A549 (cell line): ENCODE measurements at regions not wholly inside any gene's neighbourhood (a gene's known extent, or its start where the extent isn't known, plus 50 kb on each side); places are given as distances from the start of the nearest gene placed in this dataset.
"Not testable (repeated sequence)": the region's sequence is repeated elsewhere in the genome, so short reads cannot be mapped to it uniquely, and the experiment has no call there.

ENCODE experiments used
- ATAC-seq, 2 experiments: fragments of 200-7000 bp in 1 of 2; fragments of >200 bp in 1 of 2; cut with Nextera tagmentation in 1 of 2; cut with Tn5 transposase in 1 of 2; 3 replicates each; pipeline versions ENCODE4 v1.8.0 to v1.9.1; 2018 to 2020; ENCODE audit warnings: mild to moderate bottlenecking in 1 of 2, moderate library complexity in 1 of 2
- CTCF ChIA-PET: fragments of 300-600 bp; sonication (Branson Sonifier 250); formaldehyde crosslinking; extraction: SDS; loops from one replicate; lab custom pipeline; 2021; ENCODE audit warnings: antibody characterized with exemption, inconsistent platforms; lab: Yijun Ruan, JAX
- POLR2A ChIA-PET: fragments of 350-600 bp; formaldehyde crosslinking; extraction: SDS; loops from one replicate; lab custom pipeline; 2021; ENCODE audit warnings: antibody characterized with exemption, inconsistent platforms; lab: Yijun Ruan, JAX
- DNase-seq, 2 experiments: peaks; one replicate each; pipeline versions ENCODE4 v3.0.0 to v3.0.0-alpha.2; 2011 to 2016; ENCODE audit warnings: low read depth in 1 of 2, low spot score in 1 of 2
- FAIRE-seq: peaks from 2 replicates; lab custom pipeline; 2011; peaks lifted over from hg19 to GRCh38; lab: Jason Lieb, UNC
- H3K27ac ChIP-seq, 2 experiments: fragments of >200 bp; sonication (Bioruptor Twin); formaldehyde crosslinking; 3 replicates each; pipeline ENCODE4 v1.5.1; 2016 to 2017
- H3K4me1 ChIP-seq: fragments of >200 bp; sonication (Bioruptor Twin); formaldehyde crosslinking; 3 replicates; pipeline ENCODE4 v1.6.1; 2016
- H3K4me2 ChIP-seq: fragments of >200 bp; sonication (Bioruptor Twin); formaldehyde crosslinking; 3 replicates; pipeline ENCODE4 v1.6.1; 2016
- H3K4me3 ChIP-seq: fragments of >200 bp; sonication (Bioruptor Twin); formaldehyde crosslinking; 3 replicates; pipeline ENCODE4 v1.5.1; 2016
- H3K9me3 ChIP-seq: fragments of >200 bp; sonication (Bioruptor Twin); formaldehyde crosslinking; 3 replicates; pipeline ENCODE4 v1.6.1; 2016
- CHD2 ChIP-seq: fragments of 150-350 bp; IDR thresholded peaks from 2 replicates; pipeline ENCODE4 v1.6.1; 2014; ENCODE audit warnings: low read length; ENCODE audit not compliant: partially characterized antibody
- CHD4 ChIP-seq: fragments of 200-600 bp; sonication (generic); IDR thresholded peaks from 2 replicates; pipeline ENCODE4 v1.6.1; 2016; ENCODE audit warnings: antibody characterized with exemption, mild to moderate bottlenecking, borderline replicate concordance
- EHF ChIP-seq: fragments of 250-450 bp; sonication (Bioruptor Pico); IDR thresholded peaks from 2 replicates; pipeline ENCODE4 v1.5.0; 2020; ENCODE audit warnings: mild to moderate bottlenecking
- EP300 ChIP-seq, 2 experiments: fragments of >200 bp; sonication (Bioruptor Twin); formaldehyde crosslinking; IDR thresholded peaks; 2 replicates in 1 of 2; 3 replicates in 1 of 2; pipeline ENCODE4 v1.6.1; 2016 to 2017
- FOSB ChIP-seq: fragments of 250-450 bp; sonication (Bioruptor Pico); IDR thresholded peaks from 2 replicates; pipeline ENCODE4 v1.5.0; 2020; ENCODE audit warnings: mild to moderate bottlenecking, moderate library complexity
- FOSL2 ChIP-seq, 2 experiments: fragments of 450-650 bp in 1 of 2; fragments of >200 bp in 1 of 2; sonication (Bioruptor Twin) in 1 of 2; formaldehyde crosslinking; IDR thresholded peaks; 2 replicates each; pipeline versions ENCODE4 v1.5.0 to v1.6.1; 2016 to 2020; ENCODE audit warnings: mild to moderate bottlenecking in 1 of 2, moderate library complexity in 1 of 2
- HOXA7 ChIP-seq: fragments of 250-450 bp; sonication (Bioruptor Pico); IDR thresholded peaks from 2 replicates; pipeline ENCODE4 v1.5.0; 2020; ENCODE audit warnings: mild to moderate bottlenecking, moderate library complexity
- KDM5A ChIP-seq: fragments of 200-600 bp; sonication (generic); IDR thresholded peaks from 2 replicates; pipeline ENCODE4 v1.6.1; 2016; ENCODE audit warnings: antibody characterized with exemption, mild to moderate bottlenecking
- MAZ ChIP-seq: fragments of 150-350 bp; IDR thresholded peaks from 2 replicates; pipeline ENCODE4 v1.6.1; 2014; ENCODE audit warnings: antibody characterized with exemption, low read depth, low read length, borderline replicate concordance
- MYC ChIP-seq: IDR thresholded peaks from 2 replicates; pipeline ENCODE4 v1.6.1; 2012; ENCODE audit warnings: mild to moderate bottlenecking, inconsistent platforms, low read length, improper control_type of control experiment, borderline replicate concordance
- PHF8 ChIP-seq: fragments of 200-600 bp; sonication (generic); IDR thresholded peaks from 2 replicates; pipeline ENCODE4 v1.6.1; 2016; ENCODE audit warnings: low read depth, mild to moderate bottlenecking, antibody characterized with exemption, moderate library complexity, borderline replicate concordance
- RAD21 ChIP-seq, 2 experiments: fragments of >200 bp in 1 of 2; sonication (Bioruptor Twin) in 1 of 2; formaldehyde crosslinking in 1 of 2; IDR thresholded peaks in 1 of 2; conservative IDR thresholded peaks in 1 of 2; 2 replicates in 1 of 2; 3 replicates in 1 of 2; pipeline ENCODE4 v1.6.1; 2012 to 2018; ENCODE audit warnings: inconsistent platforms in 1 of 2
- SREBF2 ChIP-seq: fragments of 450-650 bp; IDR thresholded peaks from 2 replicates; pipeline ENCODE4 v1.6.1; 2014; ENCODE audit warnings: mild to moderate bottlenecking, moderate library complexity
- TP53 ChIP-seq: fragments of 250-450 bp; sonication (Bioruptor Pico); IDR thresholded peaks from 2 replicates; pipeline ENCODE4 v1.5.0; 2021; ENCODE audit warnings: mild to moderate bottlenecking, moderate library complexity
- ZC3H11A ChIP-seq: fragments of 450-650 bp; IDR thresholded peaks from 2 replicates; pipeline ENCODE4 v1.6.1; 2014; ENCODE audit warnings: antibody characterized with exemption, mild to moderate bottlenecking
- ZFP36 ChIP-seq: fragments of 450-650 bp; IDR thresholded peaks from 2 replicates; pipeline ENCODE4 v1.6.1; 2014; ENCODE audit warnings: borderline replicate concordance; ENCODE audit not compliant: partially characterized antibody
- ZSCAN20 ChIP-seq: fragments of 250-450 bp; sonication (Bioruptor Pico); IDR thresholded peaks from 2 replicates; pipeline ENCODE4 v1.8.0; 2022; ENCODE audit warnings: mild to moderate bottlenecking, moderate library complexity
- WGBS: methylation state at CpG from one replicate; pipeline ENCODE4 v1.1.6; 2017; ENCODE audit errors: missing lambda C conversion rate; 5-methylcytosine and 5-hydroxymethylcytosine counted together
- TF ChIP-seq, protein P1 (sequence below): fragments of 250-450 bp; sonication (Bioruptor Pico); IDR thresholded peaks from 2 replicates; pipeline ENCODE4 v1.5.0; 2021; ENCODE audit warnings: mild to moderate bottlenecking, moderate library complexity, borderline replicate concordance
- TF ChIP-seq, protein P2 (sequence below): fragments of 450-650 bp; IDR thresholded peaks from 2 replicates; pipeline ENCODE4 v1.6.1; 2014; ENCODE audit warnings: antibody characterized with exemption
- TF ChIP-seq, protein P3 (sequence below): IDR thresholded peaks from 2 replicates; pipeline ENCODE4 v1.6.1; 2012

DNA sequence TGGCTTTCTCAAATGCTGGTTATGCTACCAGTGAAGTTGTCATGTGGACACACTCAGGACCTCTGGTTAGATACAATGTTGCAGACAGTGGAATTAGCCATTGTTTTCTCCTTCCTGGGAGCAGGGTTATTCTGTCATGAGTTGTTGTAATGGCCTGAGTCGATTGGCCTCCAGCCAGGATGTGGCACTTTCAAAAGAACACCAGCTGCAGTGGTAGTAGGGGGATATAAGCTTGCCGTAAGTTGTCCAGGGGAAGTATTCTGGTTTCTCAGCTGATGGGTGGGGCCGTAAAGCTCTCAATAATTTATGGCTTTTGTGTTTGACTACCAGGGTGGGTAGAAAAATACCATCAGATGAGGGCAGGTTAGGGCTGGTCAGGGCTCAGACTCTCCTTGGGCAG lies 697.5 kb upstream of the GNPDA2 start (continued):
- TF ChIP-seq ZC3H11A: no peak
- TF ChIP-seq EHF (CRISPR knock-in tag): no peak
- TF ChIP-seq MAZ: no peak

DNA sequence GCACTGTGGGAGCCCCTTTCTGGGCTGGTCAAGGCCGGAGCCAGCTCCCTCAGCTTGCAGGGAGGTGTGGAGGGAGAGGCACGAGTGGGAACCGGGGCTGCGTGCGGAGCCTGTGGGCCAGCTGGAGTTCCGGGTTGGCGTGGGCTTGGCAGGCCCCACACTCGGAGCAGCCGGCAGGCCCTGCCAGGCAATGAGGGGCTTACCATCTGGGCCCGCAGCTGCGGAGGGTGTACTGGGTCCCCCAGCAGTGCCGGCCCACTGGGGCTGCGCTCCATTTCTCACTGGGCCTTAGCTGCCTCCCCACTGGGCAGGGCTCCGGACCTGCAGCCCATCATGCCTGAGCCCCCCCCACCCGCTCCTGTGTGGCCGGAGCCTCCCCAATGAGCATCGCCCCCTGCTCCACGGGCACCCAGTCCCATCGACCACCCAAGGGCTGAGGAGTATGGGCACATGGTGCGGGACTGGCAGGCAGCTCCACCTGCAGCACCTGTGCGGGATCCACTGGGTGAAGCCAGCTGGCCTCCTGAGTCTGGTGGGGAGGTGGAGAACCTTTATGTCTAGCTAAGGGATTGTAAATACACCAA lies 693.8 kb upstream of the GNPDA2 start:
- DNase-seq, FAIRE-seq, ATAC-seq, H3K4me1 ChIP-seq, H3K9me3 ChIP-seq, POLR2A ChIA-PET, H3K4me3 ChIP-seq, H3K27ac ChIP-seq, H3K4me2 ChIP-seq, CTCF ChIA-PET: not testable (repeated sequence)
- no CpG with 5 or more reads among the region's 21 CpGs for WGBS

DNA sequence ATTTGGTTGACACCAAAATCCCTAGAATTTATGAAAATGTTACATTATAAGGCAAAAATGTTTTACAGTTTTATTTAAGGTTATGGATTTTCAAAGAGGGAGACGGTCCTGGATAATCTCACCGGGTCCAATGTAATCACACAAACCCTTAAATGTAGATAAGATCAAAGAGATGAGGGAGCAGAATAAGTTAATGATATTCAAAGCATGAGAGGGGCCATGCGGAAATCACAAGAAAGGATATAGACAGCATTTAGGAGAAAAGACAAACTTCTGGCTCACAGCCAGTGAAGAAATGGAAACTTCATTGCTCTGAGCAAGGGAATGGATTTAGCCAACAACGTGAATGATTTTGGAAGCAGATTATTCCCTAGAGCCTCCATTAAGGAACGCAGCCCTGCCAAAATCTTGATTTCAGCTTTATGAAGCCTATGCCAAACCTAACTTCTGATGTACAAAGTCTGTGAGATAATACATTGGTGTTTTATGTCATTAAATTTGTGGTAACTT lies 684.4 kb upstream of the GNPDA2 start:
- Histone ChIP-seq H3K9me3 (no peaks in the 10 kb centered on the region), H3K4me2 (no peak overlapping the region), H3K4me3 (no peak overlapping the region), H3K27ac (no peak overlapping the region), H3K4me1 (no peaks in the 10 kb centered on the region)
- ChIA-PET CTCF (no interaction called here), POLR2A (no interaction called here)
- no peak for ATAC-seq
- FAIRE-seq: no peak
- WGBS: 25% methylated on average over 5 of the region's 5 CpGs
- no peak for TF ChIP-seq KDM5A
- TF ChIP-seq SREBF2: no peak
- TF ChIP-seq, protein P1, sequence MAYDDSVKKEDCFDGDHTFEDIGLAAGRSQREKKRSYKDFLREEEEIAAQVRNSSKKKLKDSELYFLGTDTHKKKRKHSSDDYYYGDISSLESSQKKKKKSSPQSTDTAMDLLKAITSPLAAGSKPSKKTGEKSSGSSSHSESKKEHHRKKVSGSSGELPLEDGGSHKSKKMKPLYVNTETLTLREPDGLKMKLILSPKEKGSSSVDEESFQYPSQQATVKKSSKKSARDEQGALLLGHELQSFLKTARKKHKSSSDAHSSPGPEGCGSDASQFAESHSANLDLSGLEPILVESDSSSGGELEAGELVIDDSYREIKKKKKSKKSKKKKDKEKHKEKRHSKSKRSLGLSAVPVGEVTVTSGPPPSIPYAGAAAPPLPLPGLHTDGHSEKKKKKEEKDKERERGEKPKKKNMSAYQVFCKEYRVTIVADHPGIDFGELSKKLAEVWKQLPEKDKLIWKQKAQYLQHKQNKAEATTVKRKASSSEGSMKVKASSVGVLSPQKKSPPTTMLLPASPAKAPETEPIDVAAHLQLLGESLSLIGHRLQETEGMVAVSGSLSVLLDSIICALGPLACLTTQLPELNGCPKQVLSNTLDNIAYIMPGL (CRISPR knock-in tag): no peak
- TF ChIP-seq, protein P2, sequence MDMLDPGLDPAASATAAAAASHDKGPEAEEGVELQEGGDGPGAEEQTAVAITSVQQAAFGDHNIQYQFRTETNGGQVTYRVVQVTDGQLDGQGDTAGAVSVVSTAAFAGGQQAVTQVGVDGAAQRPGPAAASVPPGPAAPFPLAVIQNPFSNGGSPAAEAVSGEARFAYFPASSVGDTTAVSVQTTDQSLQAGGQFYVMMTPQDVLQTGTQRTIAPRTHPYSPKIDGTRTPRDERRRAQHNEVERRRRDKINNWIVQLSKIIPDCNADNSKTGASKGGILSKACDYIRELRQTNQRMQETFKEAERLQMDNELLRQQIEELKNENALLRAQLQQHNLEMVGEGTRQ: no peak
- no peak for TF ChIP-seq ZSCAN20 (CRISPR knock-in tag)
- TF ChIP-seq CHD2: no peak
- TF ChIP-seq MYC: no peak
- TF ChIP-seq CHD4: no peak
- no peak for TF ChIP-seq EP300 (IDR thresholded peaks at IDR 0.05)
- TF ChIP-seq ZFP36: no peak
- DNase-seq: no peak

- WGBS: 35% methylated on average over 1 of the region's 1 CpG
- POLR2A ChIA-PET: no interaction called here
Measured at GRCh38 chr4:45409536-45409935, 683.2 kb upstream of the GNPDA2 start.

More at GRCh38 chr4:45409536-45409935, 683.2 kb upstream of the GNPDA2 start:
- Histone ChIP-seq H3K4me1 (no peaks in the 10 kb centered on the region), H3K4me2 (no peak overlapping the region), H3K27ac (no peak overlapping the region), H3K9me3 (no peaks in the 10 kb centered on the region), H3K4me3 (no peak overlapping the region)
- CTCF ChIA-PET: no interaction called here
- DNase-seq: no peak
- no peak for TF ChIP-seq RAD21 (conservative IDR thresholded peaks at IDR 0.05 in 1 of 2, IDR thresholded peaks at IDR 0.05 in 1 of 2)
- TF ChIP-seq, protein P3, sequence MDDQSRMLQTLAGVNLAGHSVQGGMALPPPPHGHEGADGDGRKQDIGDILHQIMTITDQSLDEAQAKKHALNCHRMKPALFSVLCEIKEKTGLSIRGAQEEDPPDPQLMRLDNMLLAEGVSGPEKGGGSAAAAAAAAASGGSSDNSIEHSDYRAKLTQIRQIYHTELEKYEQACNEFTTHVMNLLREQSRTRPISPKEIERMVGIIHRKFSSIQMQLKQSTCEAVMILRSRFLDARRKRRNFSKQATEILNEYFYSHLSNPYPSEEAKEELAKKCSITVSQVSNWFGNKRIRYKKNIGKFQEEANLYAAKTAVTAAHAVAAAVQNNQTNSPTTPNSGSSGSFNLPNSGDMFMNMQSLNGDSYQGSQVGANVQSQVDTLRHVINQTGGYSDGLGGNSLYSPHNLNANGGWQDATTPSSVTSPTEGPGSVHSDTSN: no peak
- no peak for TF ChIP-seq EP300 (IDR thresholded peaks at IDR 0.05)
- no peak for TF ChIP-seq TP53
- TF ChIP-seq FOSB: no peak
- no peak for TF ChIP-seq FOSL2 (IDR thresholded peaks at IDR 0.05)
- TF ChIP-seq FOSL2 (CRISPR knock-in tag; IDR thresholded peaks at IDR 0.05): no peak
- no peak for TF ChIP-seq PHF8
- TF ChIP-seq HOXA7 (CRISPR knock-in tag): no peak
- ATAC-seq: no peak
- FAIRE-seq: no peak
